Stimulated activated naive CD8-positive, alpha-beta T cell treated with anti-CD3 and anti-CD28 coated beads, Interleukin-15, Interleukin-2, amounts not matched to agents 100 ng/mL and 50 ng/mL, for 24 hours (primary cell): ENCODE measurements at regions not wholly inside any gene's neighbourhood (a gene's known extent, or its start where the extent isn't known, plus 50 kb on each side); places are given as distances from the start of the nearest gene placed in this dataset.
"Not testable (repeated sequence)": the region's sequence is repeated elsewhere in the genome, so short reads cannot be mapped to it uniquely, and the experiment has no call there.

Source experiments
- H3K27ac Mint-ChIP-seq: one replicate; pipeline ENCODE4 v1.8.0; 2021; ENCODE audit warnings: mild to moderate bottlenecking, mixed read lengths
- H3K27me3 Mint-ChIP-seq: one replicate; pipeline ENCODE4 v1.8.0; 2021; ENCODE audit warnings: mixed read lengths
- H3K36me3 Mint-ChIP-seq: one replicate; pipeline ENCODE4 v1.8.0; 2021; ENCODE audit warnings: low read depth, mixed read lengths
- H3K4me1 Mint-ChIP-seq: one replicate; pipeline ENCODE4 v1.8.0; 2021; ENCODE audit warnings: low read depth, mixed read lengths
- H3K4me3 Mint-ChIP-seq: one replicate; pipeline ENCODE4 v1.8.0; 2021; ENCODE audit warnings: mild to moderate bottlenecking, mixed read lengths
- H3K9me3 Mint-ChIP-seq: one replicate; pipeline ENCODE4 v1.8.0; 2021; ENCODE audit warnings: mixed read lengths

- H3K4me1 Mint-ChIP-seq: no peaks in the 10 kb centered on the region
- no peaks in the 10 kb centered on the region for H3K36me3 Mint-ChIP-seq
- no peaks in the 10 kb centered on the region for H3K9me3 Mint-ChIP-seq
Observed at GRCh38 chr5:17020678-17021601, 84.9 kb upstream of the MYO10 start.

GRCh38 chr5:17021602-17021932, 85.5 kb upstream of the MYO10 start:
- Mint-ChIP-seq H3K4me3 (no peak overlapping the region), H3K36me3 (no peaks in the 10 kb centered on the region), H3K27me3 (no peaks in the 10 kb centered on the region), H3K9me3 (no peaks in the 10 kb centered on the region), H3K4me1 (no peaks in the 10 kb centered on the region), H3K27ac (no peak overlapping the region)

More at GRCh38 chr5:17020678-17021601, 84.9 kb upstream of the MYO10 start:
- H3K27ac Mint-ChIP-seq: no peak overlapping the region
- no peaks in the 10 kb centered on the region for H3K27me3 Mint-ChIP-seq
- H3K4me3 Mint-ChIP-seq: no peak overlapping the region

DNA sequence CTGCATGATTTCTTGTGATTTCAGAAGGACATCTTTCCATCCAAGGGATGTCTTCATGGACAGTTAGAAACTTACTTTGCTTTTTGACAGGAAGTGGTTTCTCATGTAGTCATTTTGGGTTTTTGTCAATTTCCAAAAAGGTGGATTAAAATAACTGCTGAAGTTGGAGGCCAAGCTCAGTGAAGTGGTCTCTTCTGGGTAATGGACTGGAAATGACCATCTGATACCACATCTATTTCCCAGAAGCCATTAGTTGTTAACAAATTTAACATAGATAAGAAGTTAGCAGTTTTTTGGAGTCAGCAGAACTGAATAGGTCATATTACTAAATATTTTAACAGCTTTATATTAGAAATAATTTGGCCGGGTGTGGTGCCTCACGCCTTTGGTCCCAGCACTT, 86.2 kb upstream of the MYO10 start:
- Mint-ChIP-seq H3K27ac (no peak overlapping the region), H3K4me1 (no peaks in the 10 kb centered on the region), H3K27me3 (no peaks in the 10 kb centered on the region), H3K4me3 (no peak overlapping the region), H3K9me3 (no peaks in the 10 kb centered on the region), H3K36me3 (no peaks in the 10 kb centered on the region)

DNA sequence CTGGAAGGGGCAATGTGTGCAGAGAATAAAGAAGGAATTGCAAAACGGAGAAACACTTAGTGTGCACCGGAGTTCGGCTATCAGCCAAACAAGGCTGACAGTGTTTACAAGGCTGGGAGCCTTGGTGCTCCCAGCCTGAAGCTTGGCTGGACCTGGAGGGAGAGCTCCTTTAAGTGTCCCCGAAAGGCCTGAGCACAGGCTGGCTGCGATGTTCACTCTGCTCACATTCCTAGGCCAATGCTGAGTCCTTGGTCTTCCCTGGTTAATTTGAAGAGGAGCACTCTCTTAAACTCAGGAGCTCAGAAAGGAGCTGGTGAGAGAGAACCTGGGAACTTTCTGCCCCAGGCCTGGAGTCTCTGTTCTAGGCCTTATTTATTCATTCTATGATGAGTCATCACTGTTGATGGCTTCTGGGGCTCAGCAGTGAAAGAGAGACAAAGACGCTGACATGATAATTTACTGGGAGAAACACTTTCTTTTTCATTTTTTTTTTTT, 88.6 kb upstream of the MYO10 start:
- Mint-ChIP-seq H3K36me3 (no peaks in the 10 kb centered on the region), H3K4me1 (no peaks in the 10 kb centered on the region), H3K4me3 (no peak overlapping the region), H3K9me3 (no peaks in the 10 kb centered on the region), H3K27ac (no peak overlapping the region), H3K27me3 (no peaks in the 10 kb centered on the region)

- H3K9me3 Mint-ChIP-seq, H3K36me3 Mint-ChIP-seq, H3K4me3 Mint-ChIP-seq, H3K27me3 Mint-ChIP-seq, H3K4me1 Mint-ChIP-seq, H3K27ac Mint-ChIP-seq: not testable (repeated sequence)
Observed at GRCh38 chr5:17031659-17032277, 95.7 kb upstream of the MYO10 start.

DNA sequence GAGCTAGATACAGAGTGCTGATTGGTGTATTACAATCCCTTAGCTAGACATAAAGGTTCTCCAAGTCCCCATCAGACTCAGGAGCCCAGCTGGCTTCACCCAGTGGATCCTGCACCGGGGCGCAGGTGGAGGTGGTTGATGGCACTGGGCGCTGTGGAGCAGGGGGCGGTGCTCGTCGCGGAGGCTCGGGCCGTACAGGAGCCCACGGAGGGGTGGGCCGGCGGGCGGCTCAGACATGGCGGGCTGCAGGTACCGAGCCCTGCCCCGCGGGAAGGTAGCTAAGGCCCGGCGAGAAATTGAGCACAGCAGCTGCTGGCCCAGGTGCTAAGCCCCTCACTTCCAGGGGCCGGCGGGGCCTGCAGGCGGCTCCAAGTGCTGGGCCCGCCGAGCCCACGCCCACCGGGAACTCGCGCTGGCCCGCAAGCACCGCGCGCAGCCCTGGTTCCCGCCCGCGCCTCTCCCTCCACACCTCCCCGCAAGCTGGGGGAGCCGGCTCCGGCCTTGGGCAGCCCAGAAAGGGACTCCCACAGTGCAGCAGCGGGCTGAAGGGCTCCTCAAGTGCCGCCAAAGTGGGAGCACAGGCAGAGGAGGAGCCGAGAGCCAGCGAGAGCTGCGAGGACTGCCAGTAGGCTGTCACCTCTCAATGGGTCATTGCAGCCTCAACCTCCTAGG, 96.4 kb upstream of the MYO10 start:
- not testable (repeated sequence) for H3K4me3 Mint-ChIP-seq, H3K36me3 Mint-ChIP-seq, H3K27ac Mint-ChIP-seq, H3K27me3 Mint-ChIP-seq, H3K9me3 Mint-ChIP-seq, H3K4me1 Mint-ChIP-seq

GRCh38 chr5:17034992-17035391, 98.9 kb upstream of the MYO10 start:
- H3K27ac Mint-ChIP-seq, H3K36me3 Mint-ChIP-seq, H3K27me3 Mint-ChIP-seq, H3K9me3 Mint-ChIP-seq, H3K4me1 Mint-ChIP-seq, H3K4me3 Mint-ChIP-seq: not testable (repeated sequence)

DNA sequence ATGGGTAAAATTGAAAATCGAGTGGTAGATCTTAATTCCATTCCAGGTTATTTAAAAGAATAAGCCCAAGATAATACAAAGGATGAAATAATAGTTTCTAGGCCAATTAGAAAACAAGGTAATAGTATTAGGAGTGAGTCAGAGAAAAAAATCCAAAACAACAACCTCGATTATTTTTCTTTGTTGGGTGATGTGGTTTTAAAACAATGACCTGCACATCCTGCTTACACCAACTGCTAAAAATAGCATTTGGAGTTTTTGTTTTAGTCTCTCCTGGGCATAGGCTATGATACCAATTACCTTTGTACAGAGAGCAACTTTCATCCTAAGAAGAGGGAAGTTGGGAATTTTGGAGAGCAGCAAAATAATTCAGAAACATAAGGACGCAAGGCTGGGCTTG, 101.7 kb upstream of the MYO10 start:
- no peaks in the 10 kb centered on the region for H3K9me3 Mint-ChIP-seq
- H3K36me3 Mint-ChIP-seq: no peaks in the 10 kb centered on the region
- H3K27ac Mint-ChIP-seq: no peak overlapping the region
- no peaks in the 10 kb centered on the region for H3K27me3 Mint-ChIP-seq
- H3K4me3 Mint-ChIP-seq: no peak overlapping the region
- H3K4me1 Mint-ChIP-seq: no peaks in the 10 kb centered on the region

GRCh38 chr5:17039170-17039569, 103.1 kb upstream of the MYO10 start:
- Mint-ChIP-seq H3K9me3 (no peaks in the 10 kb centered on the region), H3K27ac (no peak overlapping the region), H3K4me1 (no peaks in the 10 kb centered on the region), H3K27me3 (no peaks in the 10 kb centered on the region), H3K36me3 (no peaks in the 10 kb centered on the region), H3K4me3 (no peak overlapping the region)

DNA sequence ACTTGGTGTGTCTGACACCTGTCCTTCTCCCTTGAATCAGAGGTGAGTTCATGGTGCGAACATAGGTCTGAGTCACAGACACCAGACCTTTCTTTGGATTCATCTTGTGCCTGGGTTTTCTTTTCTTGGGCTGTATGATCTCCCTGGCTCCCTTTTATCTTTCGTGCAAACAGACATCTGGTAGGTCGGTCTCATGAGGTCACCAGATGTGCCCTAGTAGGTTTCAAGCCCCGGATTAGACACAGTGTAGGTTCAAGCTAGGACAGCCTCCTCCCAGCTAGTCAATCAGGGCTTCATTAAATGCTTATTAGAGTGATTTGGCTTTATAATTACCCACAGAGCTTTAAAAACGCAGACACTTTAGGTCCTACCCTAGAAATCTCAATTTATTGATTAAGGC, 106.0 kb upstream of the MYO10 start:
- Mint-ChIP-seq H3K4me3 (no peak overlapping the region), H3K36me3 (no peaks in the 10 kb centered on the region)

DNA sequence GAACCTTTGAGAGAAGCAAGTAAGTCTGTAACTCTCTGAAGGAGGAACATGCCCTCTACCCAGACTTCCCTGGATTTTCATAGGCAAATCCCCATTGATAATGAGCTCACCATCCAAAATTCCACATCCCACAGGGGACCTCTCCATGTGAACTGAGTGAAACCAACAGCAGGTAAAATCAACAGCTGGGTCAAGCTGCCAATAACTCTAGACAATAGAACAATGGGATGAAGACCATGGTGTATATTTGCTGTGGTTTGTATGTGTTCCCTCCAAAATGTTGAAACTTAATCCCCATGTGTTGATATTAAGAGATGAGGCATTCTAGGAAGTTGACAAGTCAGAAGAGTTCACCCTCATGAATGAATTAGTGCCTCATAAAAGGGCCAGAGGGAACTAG, 110.2 kb upstream of the MYO10 start:
- Mint-ChIP-seq H3K27ac (no peak overlapping the region), H3K36me3 (no peaks in the 10 kb centered on the region), H3K27me3 (no peaks in the 10 kb centered on the region), H3K9me3 (no peaks in the 10 kb centered on the region), H3K4me1 (no peaks in the 10 kb centered on the region), H3K4me3 (no peak overlapping the region)

More for the DNA sequence above, 106.0 kb upstream of the MYO10 start:
- Mint-ChIP-seq H3K27ac (no peak overlapping the region), H3K9me3 (no peaks in the 10 kb centered on the region), H3K4me1 (no peaks in the 10 kb centered on the region), H3K27me3 (no peaks in the 10 kb centered on the region)

DNA sequence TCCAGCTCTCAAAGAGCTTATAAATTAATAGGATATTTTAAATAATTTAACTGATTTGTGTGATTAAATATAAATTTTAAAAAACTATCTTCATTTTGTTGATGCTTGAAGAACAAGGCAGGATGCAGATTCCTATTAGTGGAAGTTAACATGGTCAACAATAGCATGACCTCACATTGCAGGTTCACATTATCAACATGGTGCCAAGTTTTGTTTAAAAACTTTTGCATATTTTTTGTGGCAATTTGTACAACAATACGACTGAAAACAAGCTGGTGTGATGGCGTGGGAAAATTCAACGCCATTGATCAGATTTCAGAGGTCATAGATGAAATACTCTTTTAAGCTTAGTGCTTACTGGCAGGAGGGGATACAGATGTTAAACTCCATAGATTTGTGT, 114.1 kb upstream of the MYO10 start:
- no peak overlapping the region for H3K27ac Mint-ChIP-seq
- H3K36me3 Mint-ChIP-seq: no peaks in the 10 kb centered on the region
- H3K27me3 Mint-ChIP-seq: no peaks in the 10 kb centered on the region
- no peaks in the 10 kb centered on the region for H3K4me1 Mint-ChIP-seq
- no peak overlapping the region for H3K4me3 Mint-ChIP-seq
- H3K9me3 Mint-ChIP-seq: no peaks in the 10 kb centered on the region

DNA sequence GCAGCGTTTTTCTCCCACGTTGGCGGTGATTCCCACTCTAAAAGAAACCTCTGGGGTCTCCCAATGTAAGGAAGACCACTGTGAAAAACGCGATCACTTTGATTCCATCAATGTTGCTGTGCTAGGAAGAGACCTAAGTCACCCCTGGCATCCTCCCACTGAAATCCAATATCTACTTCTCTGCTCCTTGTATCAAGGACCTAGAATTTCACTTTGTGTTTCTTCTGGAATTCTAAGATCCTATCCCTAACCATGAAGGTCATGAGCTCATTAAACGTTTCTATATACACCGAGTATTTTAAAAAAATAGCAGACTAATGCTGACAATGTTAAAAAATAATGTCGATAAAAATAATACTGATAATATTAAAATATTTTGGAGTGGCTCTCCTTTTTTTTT, 118.8 kb upstream of the MYO10 start:
- Mint-ChIP-seq H3K4me1 (no peaks in the 10 kb centered on the region), H3K4me3 (no peak overlapping the region), H3K27ac (no peak overlapping the region), H3K9me3 (no peaks in the 10 kb centered on the region), H3K36me3 (no peaks in the 10 kb centered on the region), H3K27me3 (no peaks in the 10 kb centered on the region)

DNA sequence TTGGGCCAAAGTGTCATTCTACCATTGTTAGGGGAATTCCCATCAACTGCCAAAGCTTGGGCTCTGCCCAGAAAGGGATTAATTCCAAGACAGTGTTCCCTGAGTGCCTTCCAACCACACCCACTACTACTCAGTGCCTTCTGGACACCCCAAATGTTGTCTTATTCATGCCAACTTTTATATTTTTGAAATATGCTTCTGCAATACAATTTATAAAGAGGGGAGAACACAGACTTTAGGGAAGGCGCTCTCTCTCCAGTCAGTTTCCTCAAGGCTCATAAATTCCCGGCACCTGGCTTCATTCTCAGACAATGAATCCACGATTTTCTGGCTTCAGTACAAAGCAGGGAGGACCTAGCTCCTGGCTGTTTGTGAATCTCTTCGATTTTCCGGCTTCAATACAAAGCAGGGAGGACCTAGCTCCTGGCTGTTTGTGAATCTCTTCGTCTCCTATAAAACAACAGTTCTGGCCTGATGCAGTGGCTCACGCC, 120.1 kb upstream of the MYO10 start:
- no peaks in the 10 kb centered on the region for H3K36me3 Mint-ChIP-seq
- H3K27ac Mint-ChIP-seq: no peak overlapping the region
- no peaks in the 10 kb centered on the region for H3K27me3 Mint-ChIP-seq
- H3K4me3 Mint-ChIP-seq: no peak overlapping the region
- no peaks in the 10 kb centered on the region for H3K4me1 Mint-ChIP-seq
- no peaks in the 10 kb centered on the region for H3K9me3 Mint-ChIP-seq

- Mint-ChIP-seq H3K4me1 (no peaks in the 10 kb centered on the region), H3K4me3 (no peak overlapping the region), H3K27ac (no peak overlapping the region), H3K9me3 (no peaks in the 10 kb centered on the region), H3K27me3 (no peaks in the 10 kb centered on the region), H3K36me3 (no peaks in the 10 kb centered on the region)
Observed at GRCh38 chr5:17058438-17058837, 122.3 kb upstream of the MYO10 start.
